ENCODE measurements at regions not wholly inside any gene's neighbourhood (a gene's known extent, or its start where the extent isn't known, plus 50 kb on each side); places are given as distances from the start of the nearest gene placed in this dataset.

GRCh38 chr1:37261129-37261528 lies 213.3 kb upstream of the ZC3H12A start:
- TF ChIP-seq CTCF (IDR thresholded peaks at IDR 0.05) = no peak
- no peak for TF ChIP-seq REST (IDR thresholded peaks at IDR 0.05; ENCODE audit: insufficient read depth in 1 of 2, low read depth in 2 of 2, low read length in 1 of 2)
- TF ChIP-seq TCF7L2 (IDR thresholded peaks at IDR 0.05; ENCODE audit: low read depth, low read length) = no peak
- no peak for TF ChIP-seq POLR2AphosphoS5 (IDR thresholded peaks at IDR 0.05; ENCODE audit: low read depth, low read length)
